DMS114 treated with DMSO at 0.1 percent for 48 hours (cell line): ENCODE measurements at regions not wholly inside any gene's neighbourhood (a gene's known extent, or its start where the extent isn't known, plus 50 kb on each side); places are given as distances from the start of the nearest gene placed in this dataset.

Experiments used
- DNase-seq: peaks from one replicate; lab custom pipeline; 2025; ENCODE audit not compliant: unreplicated experiment; lab: John Stamatoyannopoulos, UW

GRCh38 chr2:84290537-84290936, 168.5 kb downstream of the SUCLG1 start:
- DNase-seq: no peak

GRCh38 chr2:84288293-84288692, 170.8 kb downstream of the SUCLG1 start:
- DNase-seq: no peak

GRCh38 chr2:84286878-84287277, 172.2 kb downstream of the SUCLG1 start:
- no peak for DNase-seq

- DNase-seq: no peak
Observed at GRCh38 chr2:84285056-84285747, 173.9 kb downstream of the SUCLG1 start.

GRCh38 chr2:84283506-84283905, 175.6 kb downstream of the SUCLG1 start:
- DNase-seq: no peak

- no peak for DNase-seq
Observed at GRCh38 chr2:84281510-84281909, 177.6 kb downstream of the SUCLG1 start.

- DNase-seq: no peak
Observed at GRCh38 chr2:84280873-84281272, 178.2 kb downstream of the SUCLG1 start.

GRCh38 chr2:84278386-84278785, 180.7 kb downstream of the SUCLG1 start:
- no peak for DNase-seq

GRCh38 chr2:84276590-84277255, 182.4 kb downstream of the SUCLG1 start:
- DNase-seq: no peak

GRCh38 chr2:84273406-84273805, 185.7 kb downstream of the SUCLG1 start:
- no peak for DNase-seq

GRCh38 chr2:84271977-84272376, 187.1 kb downstream of the SUCLG1 start:
- no peak for DNase-seq

GRCh38 chr2:84257831-84258230, 201.2 kb downstream of the SUCLG1 start:
- no peak for DNase-seq

GRCh38 chr2:84251651-84252302, 207.3 kb downstream of the SUCLG1 start:
- DNase-seq: no peak

GRCh38 chr2:84249140-84249539, 209.9 kb downstream of the SUCLG1 start:
- DNase-seq: no peak

GRCh38 chr2:84247532-84247931, 211.5 kb downstream of the SUCLG1 start:
- DNase-seq: no peak

- DNase-seq: no peak
Observed at GRCh38 chr2:84243788-84244733, 215.0 kb downstream of the SUCLG1 start.

- DNase-seq: no peak
Observed at GRCh38 chr2:84238907-84239306, 220.2 kb downstream of the SUCLG1 start.

GRCh38 chr2:84236288-84236687, 222.8 kb downstream of the SUCLG1 start:
- DNase-seq: no peak

GRCh38 chr2:84234103-84234502, 225.0 kb downstream of the SUCLG1 start:
- no peak for DNase-seq

- DNase-seq: no peak
Observed at GRCh38 chr2:84231478-84231877, 227.6 kb downstream of the SUCLG1 start.

GRCh38 chr2:84224121-84224520, 235.0 kb downstream of the SUCLG1 start:
- no peak for DNase-seq
